Natural killer cell treated with Interleukin-12 subunit alpha and Interleukin-12 subunit beta and Interleukin-15 and Interleukin-18, amount 100 ng/mL, for 72 hours (primary cell): ENCODE measurements at regions not wholly inside any gene's neighbourhood (a gene's known extent, or its start where the extent isn't known, plus 50 kb on each side); places are given as distances from the start of the nearest gene placed in this dataset.

Experiments
- ATAC-seq, 2 donors: fragments of 150-1000 bp; cut with Tn5 transposase in 1 of 2; sonication (Bioruptor Pico), chemical (Tn5 transposase) in 1 of 2; 2 replicates each; pipeline ENCODE4 v1.10.0; 2021
- DNase-seq: peaks from one replicate; pipeline ENCODE4 v3.0.0; 2022; ENCODE audit warnings: low spot score
- H3K27ac Mint-ChIP-seq, 2 donors: 1 replicate in 1 of 2; 2 replicates in 1 of 2; pipeline ENCODE4 v1.8.0; 2022; ENCODE audit warnings: mixed read lengths in 2 of 2, mild to moderate bottlenecking in 1 of 2, moderate library complexity in 1 of 2
- H3K27me3 Mint-ChIP-seq, 2 donors: 1 replicate in 1 of 2; 2 replicates in 1 of 2; pipeline ENCODE4 v1.8.0; 2022; ENCODE audit warnings: mixed read lengths in 2 of 2
- H3K36me3 Mint-ChIP-seq: one replicate; pipeline ENCODE4 v1.8.0; 2022; ENCODE audit warnings: mixed read lengths
- H3K4me1 Mint-ChIP-seq, 2 donors: 1 replicate in 1 of 2; 2 replicates in 1 of 2; pipeline ENCODE4 v1.8.0; 2022; ENCODE audit warnings: low read depth in 2 of 2, mixed read lengths in 2 of 2, mild to moderate bottlenecking in 1 of 2
- H3K4me3 Mint-ChIP-seq: one replicate; pipeline ENCODE4 v1.8.0; 2022; ENCODE audit warnings: mixed read lengths
- H3K9me3 Mint-ChIP-seq: 2 replicates; pipeline ENCODE4 v1.8.0; 2022; ENCODE audit warnings: mixed read lengths

DNA sequence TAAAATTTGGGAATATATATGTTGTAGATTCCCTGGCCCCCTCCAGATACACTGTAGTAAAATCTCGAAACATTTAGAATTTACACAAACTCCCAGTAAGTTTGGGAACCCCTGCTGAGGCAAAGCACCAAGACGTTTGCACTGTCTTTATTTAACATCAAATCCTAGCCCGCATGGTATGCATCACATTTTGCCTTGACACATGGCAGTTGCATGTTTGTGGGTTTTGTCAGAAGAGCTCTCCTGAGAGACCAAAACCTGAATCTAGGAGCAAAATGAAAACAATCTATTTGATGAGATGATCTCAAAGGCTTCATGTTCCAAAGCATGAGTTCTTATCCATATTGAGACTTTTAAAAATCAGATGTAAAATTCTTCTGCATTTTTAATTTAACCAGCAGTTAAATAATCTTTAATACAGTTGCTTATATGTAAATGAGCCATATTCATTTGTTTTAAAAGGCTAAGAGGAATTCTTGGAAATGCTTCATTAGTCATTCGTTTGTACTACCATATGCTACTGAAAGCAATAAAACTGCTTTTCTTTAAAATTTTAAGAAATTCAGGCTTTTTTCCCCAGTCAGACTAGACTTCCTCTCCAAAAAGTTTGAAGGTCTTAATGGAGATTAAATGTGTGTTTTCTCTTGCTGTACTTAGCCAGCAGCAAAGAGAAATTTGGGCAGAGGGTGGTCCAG, 105.2 kb upstream of the BOC start:
- Mint-ChIP-seq H3K27me3 (no peaks in the 10 kb centered on the region), H3K36me3 (no peaks in the 10 kb centered on the region), H3K4me3 (no peak overlapping the region), H3K9me3 (no peaks in the 10 kb centered on the region), H3K4me1 (peaks cover 5 to 6% of the 10 kb centered on the region in 2 donors), H3K27ac (no peak overlapping the region)
- DNase-seq (no peak), ATAC-seq (no peak)

DNA sequence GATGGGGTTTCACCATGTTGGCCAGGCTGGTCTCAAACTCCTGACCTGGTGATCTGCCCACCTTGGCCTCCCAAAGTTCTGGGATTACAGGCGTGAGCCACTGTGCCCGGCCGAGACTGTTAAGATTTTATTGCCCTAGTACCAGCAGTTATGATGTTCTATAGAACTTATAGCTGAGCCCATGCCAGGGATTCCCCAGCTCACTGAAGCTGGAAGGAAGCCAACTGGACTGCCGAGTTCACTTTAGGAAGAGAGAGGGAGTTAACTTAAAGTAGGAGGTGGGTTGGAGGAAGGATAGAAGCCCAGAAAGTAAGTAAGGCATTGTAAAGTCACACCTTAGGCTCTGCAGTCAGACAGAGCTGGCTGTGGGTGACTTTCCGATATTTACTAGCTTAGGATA, 101.1 kb upstream of the BOC start:
- ATAC-seq (no peak), DNase-seq (no peak)
- no peak overlapping the region for H3K4me3 Mint-ChIP-seq
- peaks cover 6 to 8% of the 10 kb centered on the region in 2 donors for H3K4me1 Mint-ChIP-seq
- H3K9me3 Mint-ChIP-seq, result no peaks in the 10 kb centered on the region
- H3K27ac Mint-ChIP-seq, result no peak overlapping the region
- no peaks in the 10 kb centered on the region for H3K27me3 Mint-ChIP-seq
- no peaks in the 10 kb centered on the region for H3K36me3 Mint-ChIP-seq

- no peaks in the 10 kb centered on the region for H3K36me3 Mint-ChIP-seq
- H3K9me3 Mint-ChIP-seq, result no peaks in the 10 kb centered on the region
- H3K4me1 Mint-ChIP-seq, result peaks cover 6 to 8% of the 10 kb centered on the region in 2 donors
- ATAC-seq (peak; percentile 60), DNase-seq (no peak)
- H3K27me3 Mint-ChIP-seq, result no peaks in the 10 kb centered on the region
- peak overlapping the region in 1 of 2 donors; percentile 2 for H3K27ac Mint-ChIP-seq
- no peak overlapping the region for H3K4me3 Mint-ChIP-seq
Observed at GRCh38 chr3:113111011-113111707, 100.2 kb upstream of the BOC start.

DNA sequence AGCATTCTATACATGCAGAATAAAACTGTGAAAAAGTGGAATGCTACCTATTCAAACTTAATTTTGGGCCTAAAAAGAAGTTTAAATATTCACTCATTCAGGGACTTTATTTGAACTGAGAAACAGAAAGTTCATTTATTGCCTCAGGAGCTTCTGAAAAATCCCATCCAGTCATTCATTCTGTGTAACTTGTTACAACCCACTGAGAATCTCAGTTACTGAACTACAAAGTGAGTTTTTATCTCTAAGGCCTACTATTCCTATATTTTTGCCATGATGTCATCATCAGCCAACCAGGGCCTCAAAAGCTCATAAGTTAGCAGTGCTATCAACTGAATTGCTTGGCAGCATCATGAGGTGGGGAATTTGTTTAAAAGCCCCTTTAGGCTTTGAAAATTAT, 98.0 kb upstream of the BOC start:
- Mint-ChIP-seq H3K4me3 (no peak overlapping the region), H3K36me3 (no peaks in the 10 kb centered on the region), H3K4me1 (peaks cover 6 to 8% of the 10 kb centered on the region in 2 donors), H3K27me3 (no peaks in the 10 kb centered on the region), H3K9me3 (no peaks in the 10 kb centered on the region), H3K27ac (no peak overlapping the region)
- DNase-seq (no peak), ATAC-seq (no peak)

DNA sequence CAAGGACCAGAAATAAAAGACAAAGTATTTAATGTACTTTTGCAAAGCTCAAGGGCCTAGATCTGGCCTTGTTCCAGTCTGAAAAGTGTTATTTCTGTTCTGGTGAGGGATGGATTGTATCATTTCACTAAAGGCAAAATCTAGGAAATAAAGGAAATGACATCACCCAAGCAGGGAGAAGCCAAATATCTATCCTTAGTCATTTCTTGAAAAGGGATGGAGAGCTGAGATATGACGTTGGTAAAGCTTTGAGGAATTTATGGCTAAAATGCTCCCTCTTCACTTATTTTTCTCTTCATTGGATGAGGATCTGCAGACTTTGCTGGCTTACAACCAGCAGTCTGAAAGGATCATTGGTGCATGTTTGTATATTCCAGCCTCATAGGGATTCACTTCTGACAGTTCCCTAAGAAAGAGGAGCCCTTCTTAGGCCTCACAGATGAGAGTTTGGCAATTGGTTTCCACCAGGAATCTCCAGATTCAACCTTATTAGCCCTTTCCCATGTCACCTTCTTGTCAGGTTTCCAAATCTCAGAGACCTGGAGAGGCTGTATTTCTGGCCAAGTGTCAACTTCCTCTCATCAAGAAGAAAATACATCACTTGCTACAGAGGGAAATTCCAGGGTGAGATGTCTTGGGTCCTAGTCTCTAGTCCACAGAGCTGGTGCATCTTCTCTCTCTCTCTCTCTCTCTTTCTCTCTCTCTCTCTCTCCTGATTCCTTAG, 93.7 kb upstream of the BOC start:
- no peaks in the 10 kb centered on the region for H3K9me3 Mint-ChIP-seq
- H3K27ac Mint-ChIP-seq, result no peak overlapping the region
- DNase-seq, result no peak
- H3K4me1 Mint-ChIP-seq, result no peaks in the 10 kb centered on the region
- H3K36me3 Mint-ChIP-seq, result no peaks in the 10 kb centered on the region
- no peaks in the 10 kb centered on the region for H3K27me3 Mint-ChIP-seq
- no peak for ATAC-seq
- no peak overlapping the region for H3K4me3 Mint-ChIP-seq

DNA sequence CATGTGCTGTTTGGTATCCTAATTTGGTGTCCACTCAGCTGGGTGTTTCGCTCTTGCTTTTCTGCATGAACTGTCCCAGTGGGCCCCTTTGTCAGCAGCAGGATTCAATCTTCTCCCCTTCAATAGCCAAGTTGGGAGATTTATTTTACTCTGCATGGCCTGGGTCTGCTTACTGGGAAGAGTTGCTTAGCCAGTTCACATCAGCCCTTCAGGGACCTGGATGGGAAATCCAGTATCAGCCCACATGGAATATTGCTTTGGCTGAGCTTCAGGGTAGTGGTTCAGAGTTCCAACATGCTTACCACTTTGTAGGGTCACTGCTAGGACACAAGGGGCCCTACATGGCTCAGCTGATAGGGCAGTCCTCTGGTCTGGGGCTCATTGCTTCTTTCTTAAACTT, 93.0 kb upstream of the BOC start:
- Mint-ChIP-seq H3K27ac (no peak overlapping the region), H3K27me3 (no peaks in the 10 kb centered on the region), H3K36me3 (no peaks in the 10 kb centered on the region), H3K4me3 (no peak overlapping the region), H3K9me3 (no peaks in the 10 kb centered on the region), H3K4me1 (no peaks in the 10 kb centered on the region)
- DNase-seq, result no peak
- no peak for ATAC-seq

GRCh38 chr3:113124256-113124830, 87.0 kb upstream of the BOC start:
- Mint-ChIP-seq H3K4me1 (no peaks in the 10 kb centered on the region), H3K4me3 (no peak overlapping the region), H3K27ac (no peak overlapping the region), H3K27me3 (no peaks in the 10 kb centered on the region), H3K9me3 (no peaks in the 10 kb centered on the region), H3K36me3 (no peaks in the 10 kb centered on the region)
- DNase-seq (no peak), ATAC-seq (peak in 1 of 2 donors; percentile 24)

DNA sequence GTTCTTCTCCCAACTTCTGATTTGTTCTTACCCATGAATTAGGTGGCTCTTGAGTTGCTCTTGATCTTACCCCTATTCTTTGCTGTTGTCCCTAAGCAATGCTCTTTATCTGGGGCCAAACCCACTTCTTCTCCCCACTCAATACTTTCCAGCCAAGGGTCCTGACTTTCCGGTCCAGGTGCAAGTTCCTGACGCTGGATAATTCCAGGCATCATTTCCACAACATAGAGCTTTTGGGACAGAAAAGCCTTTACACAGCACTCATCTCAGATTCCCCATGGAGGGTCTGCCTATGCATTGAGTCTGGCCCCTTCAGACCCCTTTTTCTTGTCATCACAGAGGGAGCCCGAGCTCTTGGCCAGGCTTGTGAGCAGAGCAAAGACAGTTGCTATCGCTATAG, 85.4 kb upstream of the BOC start:
- ATAC-seq, result no peak
- Mint-ChIP-seq H3K4me1 (no peaks in the 10 kb centered on the region), H3K36me3 (no peaks in the 10 kb centered on the region), H3K4me3 (no peak overlapping the region), H3K9me3 (no peaks in the 10 kb centered on the region), H3K27me3 (no peaks in the 10 kb centered on the region), H3K27ac (no peak overlapping the region)
- no peak for DNase-seq

- no peaks in the 10 kb centered on the region for H3K36me3 Mint-ChIP-seq
- H3K9me3 Mint-ChIP-seq, result no peaks in the 10 kb centered on the region
- no peak for DNase-seq
- no peaks in the 10 kb centered on the region for H3K27me3 Mint-ChIP-seq
- ATAC-seq, result no peak
- no peak overlapping the region for H3K27ac Mint-ChIP-seq
- H3K4me1 Mint-ChIP-seq, result no peaks in the 10 kb centered on the region
- H3K4me3 Mint-ChIP-seq, result no peak overlapping the region
Observed at GRCh38 chr3:113128386-113129015, 82.9 kb upstream of the BOC start.

DNA sequence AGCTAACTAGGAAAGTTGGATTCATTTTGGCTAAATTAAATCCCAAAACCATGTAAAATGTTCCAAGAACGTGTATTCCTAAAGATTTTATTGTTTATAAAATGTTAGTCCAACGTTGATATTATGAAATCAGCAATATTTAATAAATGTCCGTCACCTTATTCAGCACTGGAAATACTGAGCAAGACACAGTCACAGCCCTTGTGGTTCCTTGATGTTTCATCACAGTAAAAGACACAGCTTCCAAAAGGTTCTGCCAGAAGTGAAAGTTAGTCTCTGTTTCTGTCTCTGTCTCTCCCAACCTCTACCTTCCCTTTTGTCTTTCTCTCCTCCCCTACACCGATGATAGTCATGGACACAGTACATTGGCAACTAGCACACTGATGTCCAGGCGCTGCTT, 82.2 kb upstream of the BOC start:
- no peak for DNase-seq
- no peak overlapping the region for H3K27ac Mint-ChIP-seq
- H3K9me3 Mint-ChIP-seq, result no peaks in the 10 kb centered on the region
- no peaks in the 10 kb centered on the region for H3K27me3 Mint-ChIP-seq
- ATAC-seq, result no peak
- H3K4me1 Mint-ChIP-seq, result no peaks in the 10 kb centered on the region
- no peak overlapping the region for H3K4me3 Mint-ChIP-seq
- no peaks in the 10 kb centered on the region for H3K36me3 Mint-ChIP-seq

DNA sequence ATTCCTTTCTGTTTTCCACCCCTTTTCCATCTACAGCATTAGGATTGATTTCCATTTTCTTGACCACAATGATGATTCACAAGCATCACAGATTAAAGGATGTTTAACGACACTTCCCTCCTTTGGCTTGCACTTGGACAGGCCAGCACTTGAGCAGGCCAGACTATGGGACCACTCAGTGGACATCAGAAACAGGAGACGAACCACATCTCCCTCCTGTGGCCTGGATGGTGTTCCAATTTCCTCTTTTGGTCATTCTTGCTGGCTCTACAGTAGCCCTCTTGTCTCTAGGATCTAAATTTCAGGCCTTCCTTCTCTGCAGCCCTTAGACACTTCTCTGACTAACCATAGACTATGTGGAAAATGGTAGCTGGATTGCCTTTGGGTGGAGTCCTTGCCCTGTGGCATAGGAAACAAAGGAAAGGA, 78.8 kb upstream of the BOC start:
- DNase-seq (no peak), ATAC-seq (no peak)
- Mint-ChIP-seq H3K36me3 (no peaks in the 10 kb centered on the region), H3K4me3 (no peak overlapping the region), H3K27me3 (peaks cover 0 to 3% of the 10 kb centered on the region in 2 donors), H3K9me3 (no peaks in the 10 kb centered on the region), H3K27ac (no peak overlapping the region), H3K4me1 (no peaks in the 10 kb centered on the region)

GRCh38 chr3:113133140-113133539, 78.2 kb upstream of the BOC start:
- H3K27ac Mint-ChIP-seq, result no peak overlapping the region
- no peaks in the 10 kb centered on the region for H3K36me3 Mint-ChIP-seq
- H3K4me1 Mint-ChIP-seq, result no peaks in the 10 kb centered on the region
- H3K4me3 Mint-ChIP-seq, result no peak overlapping the region
- DNase-seq (no peak), ATAC-seq (no peak)
- H3K27me3 Mint-ChIP-seq, result peaks cover 0 to 3% of the 10 kb centered on the region in 2 donors
- H3K9me3 Mint-ChIP-seq, result no peaks in the 10 kb centered on the region

GRCh38 chr3:113136071-113136470, 75.3 kb upstream of the BOC start:
- ATAC-seq (no peak), DNase-seq (no peak)
- Mint-ChIP-seq H3K4me3 (no peak overlapping the region), H3K36me3 (no peaks in the 10 kb centered on the region), H3K27ac (no peak overlapping the region), H3K4me1 (peaks cover 2 to 3% of the 10 kb centered on the region in 2 donors), H3K9me3 (no peaks in the 10 kb centered on the region), H3K27me3 (peaks cover 0 to 6% of the 10 kb centered on the region in 2 donors)
